ENCODE measurements at regions not wholly inside any gene's neighbourhood (a gene's known extent, or its start where the extent isn't known, plus 50 kb on each side); places are given as distances from the start of the nearest gene placed in this dataset.

- FAIRE-seq = no peak
Observed at GRCh38 chr6:53412751-53413150, 64.0 kb upstream of the ELOVL5 start.

DNA sequence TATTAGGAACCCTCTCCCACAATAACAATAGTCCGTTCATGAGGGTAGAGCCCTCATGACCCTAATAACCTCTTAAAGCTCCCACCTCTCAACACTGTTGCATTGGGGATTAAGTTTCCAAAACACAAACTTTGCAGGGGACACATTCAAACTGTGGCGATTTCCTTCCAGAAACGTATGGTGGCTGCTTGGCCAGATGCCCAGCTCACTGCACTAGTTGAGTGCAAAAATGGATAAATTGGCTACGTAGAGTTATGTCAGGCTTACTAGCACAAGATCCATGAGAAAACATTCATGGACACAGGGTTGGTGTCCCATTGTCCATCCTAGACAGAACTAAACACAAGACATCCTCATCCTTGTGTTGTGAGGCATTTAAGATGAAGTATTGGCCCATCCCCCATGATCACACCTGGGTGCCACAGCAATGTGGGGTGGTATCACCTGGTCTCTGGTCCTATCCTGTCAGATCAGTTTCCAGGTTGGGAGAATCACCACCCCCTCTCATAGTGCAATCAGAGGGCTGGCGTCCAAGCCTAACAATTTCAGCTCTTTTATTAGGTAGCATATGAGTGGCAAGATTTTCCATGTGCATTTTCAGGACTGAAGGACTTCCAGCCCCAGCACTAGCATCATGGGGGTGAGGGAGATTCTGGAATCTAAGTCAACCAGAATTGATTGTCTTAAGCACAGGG is 63.4 kb upstream of the ELOVL5 start:
- no peak for FAIRE-seq

GRCh38 chr6:53411451-53411850 is 62.7 kb upstream of the ELOVL5 start:
- no peak for FAIRE-seq

- no peak for FAIRE-seq
Observed at GRCh38 chr6:53410508-53411258, 61.9 kb upstream of the ELOVL5 start.

- no peak for FAIRE-seq
Observed at GRCh38 chr6:53408826-53409225, 60.1 kb upstream of the ELOVL5 start.

DNA sequence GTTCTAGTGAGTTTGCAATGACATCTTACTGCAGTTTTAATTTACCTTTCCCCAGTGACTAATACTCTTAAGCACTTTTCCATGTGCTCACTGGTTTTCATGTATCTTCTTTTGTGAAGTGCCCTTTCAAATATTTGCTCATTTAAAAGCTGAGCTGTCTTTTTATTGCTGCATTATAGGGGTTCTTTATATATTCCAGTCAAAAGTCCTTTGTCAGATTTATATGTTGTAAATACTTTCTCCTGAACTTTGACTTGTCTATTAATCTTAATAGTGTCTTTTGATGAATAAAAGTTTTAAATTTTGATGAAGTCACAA is 50.2 kb upstream of the ELOVL5 start:
- FAIRE-seq = no peak

GRCh38 chr6:53398247-53399026 is 49.7 kb upstream of the ELOVL5 start:
- no peak for FAIRE-seq
